Neuronal stem cell (in vitro differentiated cells): ENCODE measurements at regions not wholly inside any gene's neighbourhood (a gene's known extent, or its start where the extent isn't known, plus 50 kb on each side); places are given as distances from the start of the nearest gene placed in this dataset.

ENCODE experiments used
- DNase-seq: peaks from one replicate; pipeline ENCODE4 v3.0.0-alpha.2; 2013; ENCODE audit warnings: low spot score
- H2AFZ ChIP-seq: one replicate; pipeline ENCODE4 v1.6.1; 2013; ENCODE audit warnings: mild to moderate bottlenecking, low read length, inconsistent platforms
- H2AK5ac ChIP-seq: 2 replicates; pipeline ENCODE4 v1.6.1; 2013; ENCODE audit warnings: low read depth, mild to moderate bottlenecking, inconsistent platforms, low read length, moderate library complexity, mixed read lengths
- H2BK120ac ChIP-seq: 2 replicates; pipeline ENCODE4 v1.6.1; 2013; ENCODE audit warnings: low read depth, mild to moderate bottlenecking, inconsistent platforms, low read length, moderate library complexity, mixed read lengths
- H2BK12ac ChIP-seq: one replicate; pipeline ENCODE4 v1.6.1; 2013; ENCODE audit warnings: low read length, inconsistent platforms
- H2BK15ac ChIP-seq: 2 replicates; pipeline ENCODE4 v1.6.1; 2013; ENCODE audit warnings: mild to moderate bottlenecking, low read length, inconsistent platforms, mixed read lengths
- H2BK5ac ChIP-seq: one replicate; pipeline ENCODE4 v1.6.1; 2013; ENCODE audit warnings: inconsistent platforms, mild to moderate bottlenecking, low read length, moderate library complexity
- H3K14ac ChIP-seq: one replicate; pipeline ENCODE4 v1.6.1; 2013; ENCODE audit warnings: low read length, inconsistent platforms
- H3K18ac ChIP-seq: 2 replicates; pipeline ENCODE4 v1.6.1; 2013; ENCODE audit warnings: low read length, inconsistent platforms
- H3K23ac ChIP-seq: 2 replicates; pipeline ENCODE4 v1.6.1; 2013; ENCODE audit warnings: low read depth, mild to moderate bottlenecking, mixed read lengths, low read length, inconsistent platforms; ENCODE audit not compliant: poor library complexity
- H3K27ac ChIP-seq: replicated peaks from 3 replicates; pipeline ENCODE4 v1.5.1; 2013; ENCODE audit warnings: low read length, inconsistent platforms
- H3K27me3 ChIP-seq, 3 experiments: 2 replicates each; pipeline ENCODE4 v1.6.1; 2013; ENCODE audit warnings: low read length in 3 of 3, mild to moderate bottlenecking in 2 of 3, inconsistent platforms in 1 of 3, low read depth in 1 of 3, mixed read lengths in 1 of 3, moderate library complexity in 1 of 3; ENCODE audit not compliant: control insufficient read depth in 3 of 3, insufficient read depth in 3 of 3
- H3K36me3 ChIP-seq, 2 donors: replicated peaks in 1 of 2; 2 replicates each; pipeline ENCODE4 v1.6.1; 2013; ENCODE audit warnings: low read length in 2 of 2; ENCODE audit not compliant: control insufficient read depth in 2 of 2, insufficient read depth in 2 of 2
- H3K4ac ChIP-seq: 2 replicates; pipeline ENCODE4 v1.6.1; 2013; ENCODE audit warnings: inconsistent platforms, mild to moderate bottlenecking, low read length, moderate library complexity
- H3K4me1 ChIP-seq, 2 donors: 1 replicate in 1 of 2; 2 replicates in 1 of 2; pipeline ENCODE4 v1.6.1; 2013; ENCODE audit warnings: low read length in 2 of 2, low read depth in 1 of 2; ENCODE audit not compliant: control insufficient read depth in 2 of 2, insufficient read depth in 1 of 2
- H3K4me2 ChIP-seq: one replicate; pipeline ENCODE4 v1.6.1; 2013; ENCODE audit warnings: mild to moderate bottlenecking, low read length, inconsistent platforms; ENCODE audit not compliant: insufficient read depth, poor library complexity, severe bottlenecking
- H3K4me3 ChIP-seq, 2 donors: 2 replicates each; pipeline ENCODE4 v1.5.1; 2013; ENCODE audit warnings: low read length in 2 of 2, mild to moderate bottlenecking in 2 of 2, inconsistent platforms in 1 of 2, moderate library complexity in 1 of 2
- H3K79me1 ChIP-seq: one replicate; pipeline ENCODE4 v1.6.1; 2013; ENCODE audit warnings: low read depth, mild to moderate bottlenecking, inconsistent platforms, low read length, moderate library complexity
- H3K9ac ChIP-seq: one replicate; pipeline ENCODE4 v1.6.1; 2013; ENCODE audit warnings: mild to moderate bottlenecking, low read depth, low read length, inconsistent platforms; ENCODE audit not compliant: poor library complexity
- H3K9me3 ChIP-seq, 2 donors: replicated peaks in 1 of 2; 2 replicates each; pipeline versions ENCODE3 to v1.6.1; 2013; ENCODE audit warnings: low read length in 2 of 2, mild to moderate bottlenecking in 2 of 2, inconsistent platforms in 1 of 2, low read depth in 1 of 2, mixed read lengths in 1 of 2, moderate library complexity in 1 of 2; ENCODE audit not compliant: control insufficient read depth in 2 of 2, insufficient read depth in 1 of 2
- H4K8ac ChIP-seq: one replicate; pipeline ENCODE4 v1.6.1; 2013; ENCODE audit warnings: low read depth, mild to moderate bottlenecking, inconsistent platforms, low read length, moderate library complexity
- H4K91ac ChIP-seq: one replicate; pipeline ENCODE4 v1.6.1; 2013; ENCODE audit warnings: low read length, low read depth, mild to moderate bottlenecking, inconsistent platforms; ENCODE audit not compliant: poor library complexity
- WGBS, 2 donors: extraction: QIAGEN DNeasy Blood & Tissue Kit; methylation state at CpG; one replicate each; pipeline ENCODE4 v1.1.7; 2013; ENCODE audit warnings: missing lambda C conversion rate in 2 of 2, mixed read lengths in 1 of 2; ENCODE audit not compliant: insufficient read length in 2 of 2, insufficient replicate concordance in 1 of 2; ENCODE audit errors: extremely low coverage in 2 of 2; 5-methylcytosine and 5-hydroxymethylcytosine counted together

- Histone ChIP-seq H3K4me2 (no peak overlapping the region), H3K18ac (no peak overlapping the region), H3K36me3 (no peaks in the 10 kb centered on the region), H2BK12ac (no peak overlapping the region), H2AK5ac (no peak overlapping the region), H2AFZ (no peak overlapping the region), H3K4ac (no peak overlapping the region), H2BK15ac (no peak overlapping the region), H2BK5ac (no peak overlapping the region), H3K4me1 (no peaks in the 10 kb centered on the region), H3K9ac (no peak overlapping the region), H3K4me3 (no peak overlapping the region), H3K79me1 (no peaks in the 10 kb centered on the region), H3K27me3 (no peaks in the 10 kb centered on the region), H4K91ac (no peak overlapping the region), H3K27ac (no peak overlapping the region), H4K8ac (no peak overlapping the region), H3K14ac (no peak overlapping the region), H2BK120ac (no peak overlapping the region), H3K9me3 (no peaks in the 10 kb centered on the region), H3K23ac (no peak overlapping the region)
- DNase-seq, result no peak
- WGBS, 2 donors, result no CpG with 5 or more reads among the region's 1 CpG
These were observed 97.0 kb upstream of the RFX8 start for GRCh38 chr2:101571951-101572350.

DNA sequence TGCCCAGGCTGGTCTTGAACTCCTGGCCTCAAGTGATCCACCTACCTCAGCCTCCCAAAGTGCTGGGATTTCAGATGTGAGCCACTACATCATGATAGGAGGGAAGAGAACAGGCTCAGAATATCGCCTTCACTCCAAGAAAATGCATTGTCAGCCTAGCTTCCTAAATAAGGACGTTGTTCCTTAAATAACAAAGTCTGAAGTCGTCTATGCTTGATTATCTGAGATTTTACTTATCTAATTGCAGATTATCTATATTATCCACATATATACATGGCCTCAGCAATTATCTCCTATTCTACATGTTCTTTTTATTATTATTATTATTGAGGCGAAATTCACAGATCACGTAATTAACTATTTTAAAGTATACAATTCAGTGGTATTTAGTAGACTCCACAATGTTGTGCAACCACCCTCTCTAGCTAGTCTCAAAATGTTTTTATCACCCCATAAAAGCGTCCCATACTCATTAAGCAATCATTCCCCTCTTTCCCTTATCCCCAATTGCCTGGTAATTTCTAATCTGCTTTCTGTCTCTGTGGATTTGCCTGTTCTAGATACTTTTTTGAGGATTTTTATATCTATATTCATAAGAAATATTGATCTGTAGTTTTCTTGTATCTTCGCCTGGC lies 95.1 kb upstream of the RFX8 start:
- Histone ChIP-seq H3K36me3 (no peaks in the 10 kb centered on the region), H3K18ac (no peak overlapping the region), H2AK5ac (no peak overlapping the region), H3K9ac (no peak overlapping the region), H2BK120ac (no peak overlapping the region), H2BK5ac (no peak overlapping the region), H4K91ac (no peak overlapping the region), H3K27me3 (no peaks in the 10 kb centered on the region), H3K79me1 (no peaks in the 10 kb centered on the region), H3K27ac (no peak overlapping the region), H3K4me3 (no peak overlapping the region), H2AFZ (no peak overlapping the region), H3K14ac (no peak overlapping the region), H3K4ac (no peak overlapping the region), H3K23ac (no peak overlapping the region), H4K8ac (no peak overlapping the region), H3K9me3 (no peaks in the 10 kb centered on the region), H3K4me1 (no peaks in the 10 kb centered on the region), H2BK15ac (no peak overlapping the region), H3K4me2 (no peak overlapping the region), H2BK12ac (no peak overlapping the region)
- DNase-seq, result no peak
- no CpG with 5 or more reads among the region's 7 CpGs for WGBS, 2 donors

DNA sequence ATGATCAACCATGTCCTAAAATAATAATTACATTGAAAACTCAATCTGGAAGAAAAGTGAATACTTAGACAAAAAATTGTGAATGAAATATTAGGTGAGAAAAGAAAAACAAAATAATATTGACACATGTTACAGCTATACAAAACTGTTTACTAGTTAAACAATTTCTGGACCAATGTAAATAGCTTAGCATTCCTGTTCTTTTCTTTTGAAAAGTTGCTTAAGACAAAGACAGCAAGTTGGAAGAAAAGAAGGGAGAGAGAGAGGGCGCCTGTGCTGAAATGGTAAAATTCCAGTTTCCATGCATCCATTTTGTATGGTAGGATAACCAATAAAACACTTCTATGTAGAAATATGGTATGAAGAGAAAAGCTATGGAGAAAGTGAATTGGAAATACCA lies 94.1 kb upstream of the RFX8 start:
- H2BK5ac ChIP-seq, result no peak overlapping the region
- WGBS, 2 donors, result no CpG with 5 or more reads among the region's 1 CpG
- no peak overlapping the region for H3K4me2 ChIP-seq
- H3K4me1 ChIP-seq, result no peaks in the 10 kb centered on the region
- no peaks in the 10 kb centered on the region for H3K9me3 ChIP-seq
- H3K36me3 ChIP-seq, result no peaks in the 10 kb centered on the region
- H3K23ac ChIP-seq, result no peak overlapping the region
- H3K4me3 ChIP-seq, result no peak overlapping the region
- H2BK120ac ChIP-seq, result no peak overlapping the region
- no peaks in the 10 kb centered on the region for H3K79me1 ChIP-seq
- H2AK5ac ChIP-seq, result no peak overlapping the region
- DNase-seq, result no peak
- no peak overlapping the region for H3K4ac ChIP-seq
- no peak overlapping the region for H4K91ac ChIP-seq
- no peak overlapping the region for H2BK12ac ChIP-seq
- H3K14ac ChIP-seq, result no peak overlapping the region
- no peak overlapping the region for H3K9ac ChIP-seq
- no peak overlapping the region for H3K18ac ChIP-seq
- H2AFZ ChIP-seq, result no peak overlapping the region
- no peak overlapping the region for H2BK15ac ChIP-seq
- H3K27me3 ChIP-seq, result no peaks in the 10 kb centered on the region
- no peak overlapping the region for H3K27ac ChIP-seq
- H4K8ac ChIP-seq, result no peak overlapping the region

- Histone ChIP-seq H3K4me2 (no peak overlapping the region), H2AK5ac (no peak overlapping the region), H2BK5ac (no peak overlapping the region), H4K91ac (no peak overlapping the region), H2BK120ac (no peak overlapping the region), H3K9me3 (no peaks in the 10 kb centered on the region), H2BK15ac (no peak overlapping the region), H3K27me3 (no peaks in the 10 kb centered on the region), H4K8ac (no peak overlapping the region), H3K23ac (no peak overlapping the region), H3K4me1 (no peaks in the 10 kb centered on the region), H3K27ac (no peak overlapping the region), H3K9ac (no peak overlapping the region), H3K79me1 (no peaks in the 10 kb centered on the region), H2BK12ac (no peak overlapping the region), H3K4ac (no peak overlapping the region), H2AFZ (no peak overlapping the region), H3K4me3 (no peak overlapping the region), H3K18ac (no peak overlapping the region), H3K36me3 (no peaks in the 10 kb centered on the region), H3K14ac (no peak overlapping the region)
- DNase-seq, result no peak
- no CpG with 5 or more reads among the region's 6 CpGs for WGBS, 2 donors
These were observed 91.8 kb upstream of the RFX8 start for GRCh38 chr2:101566632-101567228.
